ENCODE measurements at regions not wholly inside any gene's neighbourhood (a gene's known extent, or its start where the extent isn't known, plus 50 kb on each side); places are given as distances from the start of the nearest gene placed in this dataset.

GRCh38 chr2:59720296-59720866 lies 833.1 kb downstream of the BCL11A start:
- H3K27ac ChIP-seq (replicated peaks) = no peak overlapping the region
- DNase-seq (ENCODE audit: low read depth in 1 of 2, low spot score in 1 of 2) = no peak
- no peak overlapping the region for H3K4me3 ChIP-seq (replicated peaks; ENCODE audit: insufficient read depth, low read length)
- TF ChIP-seq GABPA (IDR thresholded peaks at IDR 0.05; ENCODE audit: low read depth) (no peak), POLR2AphosphoS5 (IDR thresholded peaks at IDR 0.05; ENCODE audit: low read depth) (no peak), SPI1 (IDR thresholded peaks at IDR 0.05; ENCODE audit: borderline replicate concordance, low read depth) (no peak), REST (IDR thresholded peaks at IDR 0.05; ENCODE audit: insufficient replicate concordance, low read depth) (no peak), CTCF (IDR thresholded peaks at IDR 0.05; ENCODE audit: insufficient read depth, low read length) (no peak)
- H3K27me3 ChIP-seq (ENCODE audit: insufficient read depth, poor library complexity, severe bottlenecking) = no peaks in the 10 kb centered on the region

- H3K27ac ChIP-seq (replicated peaks) = no peak overlapping the region
- no peak overlapping the region for H3K4me3 ChIP-seq (replicated peaks; ENCODE audit: insufficient read depth, low read length)
- no peak for DNase-seq (ENCODE audit: low read depth in 1 of 2, low spot score in 1 of 2)
- H3K27me3 ChIP-seq (ENCODE audit: insufficient read depth, poor library complexity, severe bottlenecking) = no peaks in the 10 kb centered on the region
- TF ChIP-seq SPI1 (IDR thresholded peaks at IDR 0.05; ENCODE audit: borderline replicate concordance, low read depth) (no peak), REST (IDR thresholded peaks at IDR 0.05; ENCODE audit: insufficient replicate concordance, low read depth) (no peak), GABPA (IDR thresholded peaks at IDR 0.05; ENCODE audit: low read depth) (no peak), POLR2AphosphoS5 (IDR thresholded peaks at IDR 0.05; ENCODE audit: low read depth) (no peak), CTCF (IDR thresholded peaks at IDR 0.05; ENCODE audit: insufficient read depth, low read length) (no peak)
Observed at GRCh38 chr2:59713577-59713976, 839.9 kb downstream of the BCL11A start.

GRCh38 chr2:59711121-59711520 lies 842.3 kb downstream of the BCL11A start:
- Histone ChIP-seq H3K27me3 (ENCODE audit: insufficient read depth, poor library complexity, severe bottlenecking) (no peaks in the 10 kb centered on the region), H3K4me3 (replicated peaks; ENCODE audit: insufficient read depth, low read length) (no peak overlapping the region), H3K27ac (replicated peaks) (no peak overlapping the region)
- TF ChIP-seq CTCF (IDR thresholded peaks at IDR 0.05; ENCODE audit: insufficient read depth, low read length) (no peak), GABPA (IDR thresholded peaks at IDR 0.05; ENCODE audit: low read depth) (no peak), POLR2AphosphoS5 (IDR thresholded peaks at IDR 0.05; ENCODE audit: low read depth) (no peak), SPI1 (IDR thresholded peaks at IDR 0.05; ENCODE audit: borderline replicate concordance, low read depth) (no peak), REST (IDR thresholded peaks at IDR 0.05; ENCODE audit: insufficient replicate concordance, low read depth) (no peak)
- DNase-seq (ENCODE audit: low read depth in 1 of 2, low spot score in 1 of 2) = no peak

Data from HL-60 (cell line).